ENCODE measurements at regions not wholly inside any gene's neighbourhood (a gene's known extent, or its start where the extent isn't known, plus 50 kb on each side); places are given as distances from the start of the nearest gene placed in this dataset.
A peak's percentile ranks its signal among the peaks of the same experiment; 100 is the strongest.

GRCh38 chr6:121776054-121776453, 340.6 kb downstream of the GJA1 start:
- no peak overlapping the region for H3K4me2 ChIP-seq
- no peak overlapping the region for H3K27ac ChIP-seq
- no peak overlapping the region for H3K4me3 Mint-ChIP-seq
- H3K79me2 ChIP-seq (ENCODE audit: low read depth), result no peaks in the 10 kb centered on the region
- no peaks in the 10 kb centered on the region for H3K9me3 ChIP-seq (ENCODE audit: low read depth)
- H3K27me3 ChIP-seq, result no peaks in the 10 kb centered on the region
- H3K27me3 Mint-ChIP-seq (ENCODE audit: insufficient read depth, low read depth), result no peaks in the 10 kb centered on the region
- H3F3A ChIP-seq (ENCODE audit: low read depth), result no peaks in the 10 kb centered on the region
- no peak overlapping the region for H3K4me3 ChIP-seq
- DNase-seq (ENCODE audit: low spot score), result no peak
- no peak overlapping the region for H3K9ac ChIP-seq
- no peaks in the 10 kb centered on the region for H3K4me1 ChIP-seq
- no peak overlapping the region for H2AFZ ChIP-seq (replicated peaks)
- no peaks in the 10 kb centered on the region for H4K20me1 ChIP-seq (ENCODE audit: low read depth)
- peaks cover 16% of the 10 kb centered on the region for H3K4me1 Mint-ChIP-seq
- TF ChIP-seq, protein P1, sequence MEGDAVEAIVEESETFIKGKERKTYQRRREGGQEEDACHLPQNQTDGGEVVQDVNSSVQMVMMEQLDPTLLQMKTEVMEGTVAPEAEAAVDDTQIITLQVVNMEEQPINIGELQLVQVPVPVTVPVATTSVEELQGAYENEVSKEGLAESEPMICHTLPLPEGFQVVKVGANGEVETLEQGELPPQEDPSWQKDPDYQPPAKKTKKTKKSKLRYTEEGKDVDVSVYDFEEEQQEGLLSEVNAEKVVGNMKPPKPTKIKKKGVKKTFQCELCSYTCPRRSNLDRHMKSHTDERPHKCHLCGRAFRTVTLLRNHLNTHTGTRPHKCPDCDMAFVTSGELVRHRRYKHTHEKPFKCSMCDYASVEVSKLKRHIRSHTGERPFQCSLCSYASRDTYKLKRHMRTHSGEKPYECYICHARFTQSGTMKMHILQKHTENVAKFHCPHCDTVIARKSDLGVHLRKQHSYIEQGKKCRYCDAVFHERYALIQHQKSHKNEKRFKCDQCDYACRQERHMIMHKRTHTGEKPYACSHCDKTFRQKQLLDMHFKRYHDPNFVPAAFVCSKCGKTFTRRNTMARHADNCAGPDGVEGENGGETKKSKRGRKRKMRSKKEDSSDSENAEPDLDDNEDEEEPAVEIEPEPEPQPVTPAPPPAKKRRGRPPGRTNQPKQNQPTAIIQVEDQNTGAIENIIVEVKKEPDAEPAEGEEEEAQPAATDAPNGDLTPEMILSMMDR (IDR thresholded peaks at IDR 0.05), result no peak
- TF ChIP-seq EZH2phosphoT487 (IDR thresholded peaks at IDR 0.05) (no peak), EZH2 (IDR thresholded peaks at IDR 0.05) (no peak)
- peaks cover 14% of the 10 kb centered on the region for H3K9me3 Mint-ChIP-seq
- H3K27ac Mint-ChIP-seq, result no peak overlapping the region
- no peaks in the 10 kb centered on the region for H3K36me3 ChIP-seq
- H3K36me3 Mint-ChIP-seq, result peaks cover 3% of the 10 kb centered on the region

GRCh38 chr6:121780325-121781321, 345.2 kb downstream of the GJA1 start:
- Histone ChIP-seq H3K27ac (no peak overlapping the region), H3K4me2 (no peak overlapping the region), H3K9ac (no peak overlapping the region), H3F3A (ENCODE audit: low read depth) (no peaks in the 10 kb centered on the region), H3K27me3 (no peaks in the 10 kb centered on the region), H2AFZ (replicated peaks) (no peak overlapping the region), H3K79me2 (ENCODE audit: low read depth) (no peaks in the 10 kb centered on the region), H4K20me1 (ENCODE audit: low read depth) (no peaks in the 10 kb centered on the region), H3K36me3 (no peaks in the 10 kb centered on the region), H3K4me3 (no peak overlapping the region), H3K4me1 (no peaks in the 10 kb centered on the region), H3K9me3 (ENCODE audit: low read depth) (no peaks in the 10 kb centered on the region)
- H3K4me3 Mint-ChIP-seq, result no peak overlapping the region
- peaks cover 2% of the 10 kb centered on the region for H3K4me1 Mint-ChIP-seq
- peaks cover 3% of the 10 kb centered on the region for H3K36me3 Mint-ChIP-seq
- TF ChIP-seq EZH2 (IDR thresholded peaks at IDR 0.05) (no peak), EZH2phosphoT487 (IDR thresholded peaks at IDR 0.05) (no peak)
- TF ChIP-seq, protein P1 (IDR thresholded peaks at IDR 0.05), result no peak
- H3K27me3 Mint-ChIP-seq (ENCODE audit: insufficient read depth, low read depth), result peaks cover 2% of the 10 kb centered on the region
- DNase-seq (ENCODE audit: low spot score), result no peak
- H3K9me3 Mint-ChIP-seq, result peaks cover 14% of the 10 kb centered on the region
- no peak overlapping the region for H3K27ac Mint-ChIP-seq

- no peak overlapping the region for H3K4me3 ChIP-seq
- no peak overlapping the region for H2AFZ ChIP-seq (replicated peaks)
- H3K27ac Mint-ChIP-seq, result no peak overlapping the region
- H3K9ac ChIP-seq, result no peak overlapping the region
- H3K27me3 Mint-ChIP-seq (ENCODE audit: insufficient read depth, low read depth), result no peaks in the 10 kb centered on the region
- H3K79me2 ChIP-seq (ENCODE audit: low read depth), result no peaks in the 10 kb centered on the region
- no peak overlapping the region for H3K27ac ChIP-seq
- no peaks in the 10 kb centered on the region for H3K4me1 Mint-ChIP-seq
- H4K20me1 ChIP-seq (ENCODE audit: low read depth), result no peaks in the 10 kb centered on the region
- TF ChIP-seq EZH2 (IDR thresholded peaks at IDR 0.05) (no peak), EZH2phosphoT487 (IDR thresholded peaks at IDR 0.05) (no peak)
- TF ChIP-seq, protein P1 (IDR thresholded peaks at IDR 0.05), result peak; percentile 31
- H3K4me1 ChIP-seq, result no peaks in the 10 kb centered on the region
- peak; percentile 33 for DNase-seq (ENCODE audit: low spot score)
- no peaks in the 10 kb centered on the region for H3K36me3 ChIP-seq
- no peaks in the 10 kb centered on the region for H3K9me3 Mint-ChIP-seq
- no peak overlapping the region for H3K4me3 Mint-ChIP-seq
- H3K27me3 ChIP-seq, result no peaks in the 10 kb centered on the region
- H3K9me3 ChIP-seq (ENCODE audit: low read depth), result no peaks in the 10 kb centered on the region
- H3K4me2 ChIP-seq, result no peak overlapping the region
- H3F3A ChIP-seq (ENCODE audit: low read depth), result no peaks in the 10 kb centered on the region
- H3K36me3 Mint-ChIP-seq, result no peaks in the 10 kb centered on the region
These were observed 356.2 kb downstream of the GJA1 start for GRCh38 chr6:121791396-121792315.

All from neural progenitor cell (in vitro differentiated cells).